Mesenchymal stem cell (in vitro differentiated cells and primary cell): ENCODE measurements at regions not wholly inside any gene's neighbourhood (a gene's known extent, or its start where the extent isn't known, plus 50 kb on each side); places are given as distances from the start of the nearest gene placed in this dataset.
"Not testable (repeated sequence)": the region's sequence is repeated elsewhere in the genome, so short reads cannot be mapped to it uniquely, and the experiment has no call there.

Experiments
- DNase-seq: peaks from one replicate; pipeline ENCODE4 v3.0.0-alpha.2; 2013
- H2AFZ ChIP-seq: one replicate; pipeline ENCODE4 v1.6.1; 2013; ENCODE audit warnings: low read depth, mild to moderate bottlenecking, control low read depth, inconsistent platforms, low read length, moderate library complexity
- H2AK5ac ChIP-seq: 2 replicates; pipeline ENCODE4 v1.6.1; 2013; ENCODE audit warnings: low read length, moderate library complexity, mild to moderate bottlenecking, inconsistent platforms; ENCODE audit not compliant: severe bottlenecking
- H2BK120ac ChIP-seq: one replicate; pipeline ENCODE4 v1.6.1; 2013; ENCODE audit warnings: low read depth, mild to moderate bottlenecking, inconsistent platforms, low read length, moderate library complexity
- H2BK12ac ChIP-seq, 2 experiments: one replicate each; pipeline ENCODE4 v1.6.1; 2013; ENCODE audit warnings: inconsistent platforms in 2 of 2, low read length in 2 of 2, mild to moderate bottlenecking in 2 of 2, moderate library complexity in 2 of 2, control low read depth in 1 of 2
- H2BK15ac ChIP-seq: one replicate; pipeline ENCODE4 v1.6.1; 2013; ENCODE audit warnings: mild to moderate bottlenecking, low read depth, inconsistent platforms; ENCODE audit not compliant: poor library complexity, severe bottlenecking
- H2BK5ac ChIP-seq: 2 replicates; pipeline ENCODE4 v1.6.1; 2013; ENCODE audit warnings: low read depth, mild to moderate bottlenecking, low read length, control low read depth, inconsistent platforms; ENCODE audit not compliant: poor library complexity, severe bottlenecking
- H3K14ac ChIP-seq, 2 experiments: one replicate each; pipeline ENCODE4 v1.6.1; 2013; ENCODE audit warnings: inconsistent platforms in 2 of 2, low read length in 2 of 2, control low read depth in 1 of 2, mild to moderate bottlenecking in 1 of 2, moderate library complexity in 1 of 2
- H3K18ac ChIP-seq, 2 experiments: one replicate each; pipeline ENCODE4 v1.6.1; 2013; ENCODE audit warnings: inconsistent platforms in 2 of 2, low read length in 2 of 2, control low read depth in 1 of 2, low read depth in 1 of 2, mild to moderate bottlenecking in 1 of 2
- H3K23ac ChIP-seq, 2 experiments: one replicate each; pipeline ENCODE4 v1.6.1; 2013; ENCODE audit warnings: inconsistent platforms in 2 of 2, low read length in 2 of 2, mild to moderate bottlenecking in 2 of 2, moderate library complexity in 2 of 2, control low read depth in 1 of 2
- H3K27ac ChIP-seq: 2 replicates; pipeline ENCODE4 v1.5.1; 2013; ENCODE audit warnings: mild to moderate bottlenecking, moderate library complexity, low read length, control low read depth, inconsistent platforms; ENCODE audit not compliant: poor library complexity, severe bottlenecking
- H3K27me3 ChIP-seq, 2 experiments: 2 replicates each; pipeline versions ENCODE4 v1.6.1 to v1.7.0; 2013; ENCODE audit warnings: low read length in 2 of 2, mild to moderate bottlenecking in 2 of 2, moderate library complexity in 2 of 2, control low read depth in 1 of 2, inconsistent platforms in 1 of 2; ENCODE audit not compliant: control insufficient read depth in 1 of 2, insufficient read depth in 1 of 2
- H3K36me3 ChIP-seq, 2 experiments: 2 replicates each; pipeline versions ENCODE4 v1.6.1 to v1.7.0; 2013; ENCODE audit warnings: low read length in 2 of 2, control low read depth in 1 of 2, inconsistent platforms in 1 of 2, low read depth in 1 of 2, mild to moderate bottlenecking in 1 of 2; ENCODE audit not compliant: insufficient read depth in 2 of 2, control insufficient read depth in 1 of 2
- H3K4ac ChIP-seq, 2 experiments: one replicate each; pipeline ENCODE4 v1.6.1; 2013; ENCODE audit warnings: inconsistent platforms in 2 of 2, low read length in 2 of 2, mild to moderate bottlenecking in 2 of 2, moderate library complexity in 2 of 2, control low read depth in 1 of 2, low read depth in 1 of 2
- H3K4me1 ChIP-seq: 2 replicates; pipeline ENCODE4 v1.6.1; 2013; ENCODE audit warnings: low read depth, low read length, control low read depth; ENCODE audit not compliant: control insufficient read depth, insufficient read depth
- H3K4me2 ChIP-seq: 2 replicates; pipeline ENCODE4 v1.6.1; 2013; ENCODE audit warnings: low read length, mild to moderate bottlenecking, inconsistent platforms; ENCODE audit not compliant: poor library complexity, severe bottlenecking
- H3K4me3 ChIP-seq, 2 experiments: 2 replicates each; pipeline versions ENCODE4 v1.5.1 to v1.7.0; 2013; ENCODE audit warnings: low read length in 2 of 2, mild to moderate bottlenecking in 2 of 2, control low read depth in 1 of 2, low read depth in 1 of 2; ENCODE audit not compliant: insufficient read depth in 1 of 2
- H3K79me1 ChIP-seq: replicated peaks from 2 replicates; pipeline ENCODE4 v1.6.1; 2013; ENCODE audit warnings: mild to moderate bottlenecking, control low read depth, low read length, inconsistent platforms; ENCODE audit not compliant: poor library complexity, severe bottlenecking
- H3K9ac ChIP-seq: 2 replicates; pipeline ENCODE4 v1.7.0; 2013; ENCODE audit warnings: mild to moderate bottlenecking, low read length, moderate library complexity
- H3K9me3 ChIP-seq: 2 replicates; pipeline ENCODE4 v1.7.0; 2013; ENCODE audit warnings: mild to moderate bottlenecking, low read length; ENCODE audit not compliant: control insufficient read depth
- H4K8ac ChIP-seq: one replicate; pipeline ENCODE4 v1.6.1; 2013; ENCODE audit warnings: inconsistent platforms, mild to moderate bottlenecking, low read length, moderate library complexity
- H4K91ac ChIP-seq: one replicate; pipeline ENCODE4 v1.6.1; 2013; ENCODE audit warnings: mild to moderate bottlenecking, low read length, inconsistent platforms
- WGBS: methylation state at CpG from one replicate; pipeline ENCODE4 v1.1.7; 2013; ENCODE audit warnings: mixed read lengths; 5-methylcytosine and 5-hydroxymethylcytosine counted together

DNA sequence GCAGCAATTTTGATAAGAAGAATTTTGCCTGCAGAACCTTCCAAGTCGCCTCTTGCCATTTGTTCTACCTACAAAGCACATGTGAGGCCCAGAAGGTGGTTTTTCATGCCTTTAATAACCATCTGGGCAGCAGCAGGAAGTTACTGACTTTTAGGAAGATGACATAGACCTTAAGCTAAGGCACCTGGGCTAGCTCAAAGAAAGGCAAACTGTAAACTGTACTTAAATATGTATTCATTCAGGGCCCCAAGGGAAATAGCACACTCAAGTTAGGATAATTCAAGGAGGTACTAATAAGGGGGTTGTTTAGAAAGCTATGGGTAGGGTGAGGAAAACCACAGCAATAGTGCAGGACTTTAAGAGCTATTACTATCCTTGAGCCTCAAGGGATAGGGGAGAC lies 57.3 kb upstream of the HSPB3 start:
- Histone ChIP-seq H3K4me3 (no peak overlapping the region), H3K4me2 (no peak overlapping the region), H2BK120ac (no peak overlapping the region), H3K9ac (no peak overlapping the region), H4K8ac (no peak overlapping the region), H2BK15ac (no peak overlapping the region), H2AFZ (no peak overlapping the region), H3K9me3 (no peaks in the 10 kb centered on the region), H3K36me3 (no peaks in the 10 kb centered on the region), H3K14ac (no peak overlapping the region), H3K4ac (no peak overlapping the region), H2AK5ac (no peak overlapping the region), H3K23ac (no peak overlapping the region), H2BK12ac (no peak overlapping the region), H2BK5ac (no peak overlapping the region), H3K18ac (no peak overlapping the region), H3K27ac (no peak overlapping the region), H3K79me1 (no peaks in the 10 kb centered on the region), H3K27me3 (no peaks in the 10 kb centered on the region), H3K4me1 (no peaks in the 10 kb centered on the region), H4K91ac (no peak overlapping the region)
- DNase-seq: no peak
- 88% methylated on average over 1 of the region's 1 CpG for WGBS

GRCh38 chr5:54397420-54397819 lies 58.1 kb upstream of the HSPB3 start:
- no peak overlapping the region for H3K27ac ChIP-seq
- no peaks in the 10 kb centered on the region for H3K27me3 ChIP-seq
- H2BK5ac ChIP-seq: no peak overlapping the region
- no peak overlapping the region for H3K4me2 ChIP-seq
- H3K9me3 ChIP-seq: no peaks in the 10 kb centered on the region
- no peak overlapping the region for H2BK120ac ChIP-seq
- H2BK12ac ChIP-seq: no peak overlapping the region
- no peaks in the 10 kb centered on the region for H3K36me3 ChIP-seq
- WGBS: 93% methylated on average over 1 of the region's 1 CpG
- no peak overlapping the region for H3K9ac ChIP-seq
- H3K4ac ChIP-seq: no peak overlapping the region
- no peak overlapping the region for H2BK15ac ChIP-seq
- no peak for DNase-seq
- no peak overlapping the region for H3K14ac ChIP-seq
- no peak overlapping the region for H3K18ac ChIP-seq
- H4K8ac ChIP-seq: no peak overlapping the region
- H2AFZ ChIP-seq: no peak overlapping the region
- H3K23ac ChIP-seq: no peak overlapping the region
- no peaks in the 10 kb centered on the region for H3K79me1 ChIP-seq
- no peak overlapping the region for H4K91ac ChIP-seq
- H2AK5ac ChIP-seq: no peak overlapping the region
- H3K4me1 ChIP-seq: no peaks in the 10 kb centered on the region
- H3K4me3 ChIP-seq: no peak overlapping the region

- H3K18ac ChIP-seq, H3K27ac ChIP-seq, H3K9ac ChIP-seq, H3K4me2 ChIP-seq, H3K9me3 ChIP-seq, H2AFZ ChIP-seq, H3K4me1 ChIP-seq, H3K36me3 ChIP-seq, H4K8ac ChIP-seq, H2BK5ac ChIP-seq, H3K4ac ChIP-seq, H3K4me3 ChIP-seq, H2BK12ac ChIP-seq, H3K79me1 ChIP-seq, H3K23ac ChIP-seq, H2BK15ac ChIP-seq, H2AK5ac ChIP-seq, H3K14ac ChIP-seq, H3K27me3 ChIP-seq, DNase-seq, H2BK120ac ChIP-seq, H4K91ac ChIP-seq: not testable (repeated sequence)
- no CpG with 5 or more reads among the region's 1 CpG for WGBS
These were observed 62.5 kb upstream of the HSPB3 start for GRCh38 chr5:54393007-54393406.

DNA sequence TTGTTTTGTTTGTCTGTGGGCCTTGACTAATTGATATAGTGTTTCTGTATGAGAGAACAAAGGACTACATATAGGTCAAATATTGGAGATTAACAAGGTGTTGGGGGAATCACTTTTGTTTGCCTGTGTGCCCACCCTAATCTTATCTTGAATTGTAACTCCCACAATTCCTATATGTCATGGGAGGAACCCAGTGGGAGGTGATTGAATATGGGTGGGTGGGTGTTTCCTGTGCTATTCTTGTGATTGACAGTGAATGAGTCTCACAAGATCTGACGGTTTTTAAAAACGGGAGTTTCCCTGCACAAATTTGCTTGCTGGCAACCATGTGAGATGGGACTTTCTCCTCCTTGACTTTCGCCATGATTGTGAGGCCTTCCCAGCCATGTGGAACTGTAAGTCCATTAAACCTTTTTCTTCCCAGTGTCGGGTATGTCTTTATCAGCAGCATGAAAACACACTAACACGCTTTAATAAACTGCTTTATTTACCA lies 64.9 kb upstream of the HSPB3 start:
- H4K8ac ChIP-seq: no peak overlapping the region
- H2BK5ac ChIP-seq: no peak overlapping the region
- no peak overlapping the region for H3K14ac ChIP-seq
- H3K9me3 ChIP-seq: no peaks in the 10 kb centered on the region
- DNase-seq: no peak
- no peak overlapping the region for H2BK15ac ChIP-seq
- no peak overlapping the region for H2BK120ac ChIP-seq
- no peaks in the 10 kb centered on the region for H3K79me1 ChIP-seq
- H3K9ac ChIP-seq: no peak overlapping the region
- peaks cover 4% of the 10 kb centered on the region for H3K4me1 ChIP-seq
- no peak overlapping the region for H3K4me3 ChIP-seq
- H3K27ac ChIP-seq: peak overlapping the region; percentile 69
- H2AFZ ChIP-seq: no peak overlapping the region
- peak overlapping the region; percentile 65 for H2AK5ac ChIP-seq
- no peaks in the 10 kb centered on the region for H3K36me3 ChIP-seq
- no peak overlapping the region for H3K4ac ChIP-seq
- no peak overlapping the region for H3K4me2 ChIP-seq
- H4K91ac ChIP-seq: no peak overlapping the region
- H3K27me3 ChIP-seq: peaks cover 0 to 9% of the 10 kb centered on the region in 2 experiments
- no peak overlapping the region for H2BK12ac ChIP-seq
- no peak overlapping the region for H3K23ac ChIP-seq
- WGBS: 95% methylated on average over 5 of the region's 5 CpGs
- no peak overlapping the region for H3K18ac ChIP-seq
